IPS DF 6.9 (cell line): ENCODE measurements at regions not wholly inside any gene's neighbourhood (a gene's known extent, or its start where the extent isn't known, plus 50 kb on each side); places are given as distances from the start of the nearest gene placed in this dataset.

ENCODE experiments used
- DNase-seq: peaks from one replicate; pipeline ENCODE4 v3.0.0-alpha.2; 2013; ENCODE audit warnings: low read depth, low spot score
- H3K27ac ChIP-seq: one replicate; pipeline ENCODE4 v1.5.1; 2013; ENCODE audit warnings: low read length, control low read depth
- H3K27me3 ChIP-seq: 2 replicates; pipeline ENCODE4 v1.6.1; 2013; ENCODE audit warnings: mild to moderate bottlenecking, low read length; ENCODE audit not compliant: control insufficient read depth, insufficient read depth
- H3K36me3 ChIP-seq: 2 replicates; pipeline ENCODE4 v1.6.1; 2013; ENCODE audit warnings: low read length; ENCODE audit not compliant: control insufficient read depth, insufficient read depth
- H3K4me1 ChIP-seq: 2 replicates; pipeline ENCODE4 v1.6.1; 2013; ENCODE audit warnings: low read length; ENCODE audit not compliant: control insufficient read depth, insufficient read depth
- H3K4me3 ChIP-seq: 2 replicates; pipeline ENCODE4 v1.5.1; 2013; ENCODE audit warnings: mild to moderate bottlenecking, low read length
- H3K9me3 ChIP-seq: 2 replicates; pipeline ENCODE4 v1.6.1; 2013; ENCODE audit warnings: low read length, inconsistent platforms; ENCODE audit not compliant: control insufficient read depth, insufficient read depth
- WGBS: extraction: QIAGEN DNeasy Blood & Tissue Kit; methylation state at CpG from one replicate; pipeline ENCODE4 v1.1.7; 2013; ENCODE audit warnings: mixed read lengths, missing lambda C conversion rate; ENCODE audit not compliant: insufficient read length, insufficient coverage; 5-methylcytosine and 5-hydroxymethylcytosine counted together

GRCh38 chr5:120866997-120867396 is 402.9 kb downstream of the PRR16 start:
- Histone ChIP-seq H3K4me3 (no peak overlapping the region), H3K27ac (no peak overlapping the region), H3K27me3 (no peaks in the 10 kb centered on the region), H3K9me3 (no peaks in the 10 kb centered on the region), H3K36me3 (no peaks in the 10 kb centered on the region), H3K4me1 (no peaks in the 10 kb centered on the region)
- no CpG with 5 or more reads among the region's 7 CpGs for WGBS
- DNase-seq: no peak

GRCh38 chr5:120869831-120870230 is 405.7 kb downstream of the PRR16 start:
- no peaks in the 10 kb centered on the region for H3K4me1 ChIP-seq
- no peak overlapping the region for H3K27ac ChIP-seq
- H3K4me3 ChIP-seq: no peak overlapping the region
- no peaks in the 10 kb centered on the region for H3K27me3 ChIP-seq
- no peak for DNase-seq
- no peaks in the 10 kb centered on the region for H3K9me3 ChIP-seq
- no CpG with 5 or more reads among the region's 1 CpG for WGBS
- no peaks in the 10 kb centered on the region for H3K36me3 ChIP-seq

DNA sequence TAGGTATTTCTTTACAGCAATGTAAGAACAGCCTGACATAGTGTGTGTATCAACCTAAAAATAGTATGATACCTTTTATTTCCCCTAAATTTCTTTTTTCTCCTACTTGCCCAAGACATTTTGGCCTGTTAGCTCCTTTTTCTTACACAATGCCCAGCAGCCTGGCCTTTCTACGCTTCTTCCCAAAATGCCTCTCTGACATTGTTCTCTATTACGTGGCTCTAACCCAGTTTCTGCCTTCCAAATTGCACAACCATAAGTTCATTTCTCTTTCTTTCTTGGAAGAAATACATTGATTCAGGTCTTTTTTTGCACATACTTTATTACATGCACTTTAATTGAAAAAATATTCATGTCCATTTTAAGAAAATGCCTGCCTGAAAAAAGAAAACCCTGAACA is 408.2 kb downstream of the PRR16 start:
- Histone ChIP-seq H3K9me3 (no peaks in the 10 kb centered on the region), H3K4me3 (no peak overlapping the region), H3K4me1 (no peaks in the 10 kb centered on the region), H3K36me3 (no peaks in the 10 kb centered on the region), H3K27me3 (no peaks in the 10 kb centered on the region), H3K27ac (no peak overlapping the region)
- no CpG with 5 or more reads among the region's 2 CpGs for WGBS
- no peak for DNase-seq

DNA sequence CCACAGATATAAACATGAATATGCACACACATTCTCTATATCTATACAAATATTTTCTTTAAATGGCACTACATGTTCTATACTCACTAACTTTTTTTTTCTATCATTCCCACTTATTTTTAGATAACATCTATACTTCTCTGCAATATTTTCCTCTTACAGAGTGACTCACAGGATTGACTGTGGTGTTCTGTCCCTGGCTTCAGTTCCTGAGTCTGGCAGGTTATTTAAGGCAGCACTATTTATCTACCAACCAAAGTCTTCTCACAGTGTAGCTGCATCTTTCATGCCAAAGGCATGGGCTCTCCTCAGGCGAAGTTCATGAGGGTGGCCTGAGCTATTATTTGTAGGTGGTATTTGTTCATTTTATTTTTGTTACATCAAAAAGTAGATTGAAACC is 409.0 kb downstream of the PRR16 start:
- no peaks in the 10 kb centered on the region for H3K4me1 ChIP-seq
- no CpG with 5 or more reads among the region's 1 CpG for WGBS
- no peaks in the 10 kb centered on the region for H3K9me3 ChIP-seq
- no peaks in the 10 kb centered on the region for H3K36me3 ChIP-seq
- DNase-seq: no peak
- H3K27me3 ChIP-seq: no peaks in the 10 kb centered on the region
- no peak overlapping the region for H3K4me3 ChIP-seq
- no peak overlapping the region for H3K27ac ChIP-seq

DNA sequence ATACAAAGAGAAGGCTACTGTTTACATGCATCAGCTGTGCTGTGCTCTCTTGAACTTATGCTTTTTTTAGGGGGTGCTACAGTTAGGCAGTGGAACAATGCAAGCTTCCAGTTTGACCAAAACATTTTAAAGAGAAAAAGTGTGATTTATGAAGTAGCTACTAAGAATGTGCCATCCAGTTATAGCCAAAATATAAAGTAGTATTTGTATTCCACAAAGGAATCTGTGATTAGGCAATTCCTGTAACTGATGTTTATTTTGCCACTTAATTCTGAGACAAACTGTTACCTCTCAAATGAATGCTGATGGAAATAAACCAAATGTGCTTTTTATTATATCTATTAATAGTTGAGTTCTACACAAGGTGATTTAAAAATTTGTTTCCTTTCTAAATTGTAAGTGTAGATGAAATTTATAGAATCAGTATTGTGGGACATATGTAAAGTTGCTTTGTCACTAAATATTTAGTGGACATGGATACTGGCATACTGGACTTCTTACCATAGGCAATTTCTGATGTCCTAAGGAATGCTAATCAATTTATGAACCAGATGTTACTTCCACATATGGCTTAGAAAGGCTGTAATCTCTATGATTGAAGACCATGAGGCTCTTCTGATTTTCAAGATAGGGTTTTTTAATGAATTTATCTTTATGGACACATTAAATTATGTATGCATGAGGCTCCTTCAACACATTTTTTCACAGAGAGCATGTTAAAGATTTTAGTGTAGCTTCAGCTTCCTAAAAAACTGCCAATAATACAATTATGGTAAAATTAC is 410.2 kb downstream of the PRR16 start:
- H3K36me3 ChIP-seq: no peaks in the 10 kb centered on the region
- H3K27me3 ChIP-seq: no peaks in the 10 kb centered on the region
- no peak overlapping the region for H3K27ac ChIP-seq
- no peak overlapping the region for H3K4me3 ChIP-seq
- H3K9me3 ChIP-seq: no peaks in the 10 kb centered on the region
- no peak for DNase-seq
- H3K4me1 ChIP-seq: no peaks in the 10 kb centered on the region

- H3K4me3 ChIP-seq: no peak overlapping the region
- H3K36me3 ChIP-seq: no peaks in the 10 kb centered on the region
- no peak overlapping the region for H3K27ac ChIP-seq
- no peaks in the 10 kb centered on the region for H3K27me3 ChIP-seq
- no peaks in the 10 kb centered on the region for H3K4me1 ChIP-seq
- WGBS: no CpG with 5 or more reads among the region's 4 CpGs
- DNase-seq: no peak
- no peaks in the 10 kb centered on the region for H3K9me3 ChIP-seq
Observed at GRCh38 chr5:120882038-120882775, 418.1 kb downstream of the PRR16 start.

GRCh38 chr5:120886351-120886860 is 422.3 kb downstream of the PRR16 start:
- no CpG with 5 or more reads among the region's 7 CpGs for whole genome bisulfite sequencing
- H3K36me3 ChIP-seq: no peaks in the 10 kb centered on the region
- DNase-seq: no peak
- no peak overlapping the region for H3K27ac ChIP-seq
- H3K4me1 ChIP-seq: no peaks in the 10 kb centered on the region
- H3K27me3 ChIP-seq: no peaks in the 10 kb centered on the region
- H3K4me3 ChIP-seq: no peak overlapping the region
- no peaks in the 10 kb centered on the region for H3K9me3 ChIP-seq

- H3K4me3 ChIP-seq: no peak overlapping the region
- H3K27ac ChIP-seq: no peak overlapping the region
- no peaks in the 10 kb centered on the region for H3K36me3 ChIP-seq
- no peaks in the 10 kb centered on the region for H3K9me3 ChIP-seq
- H3K27me3 ChIP-seq: no peaks in the 10 kb centered on the region
- DNase-seq: no peak
- no peaks in the 10 kb centered on the region for H3K4me1 ChIP-seq
- WGBS: no CpG with 5 or more reads among the region's 2 CpGs
Observed at GRCh38 chr5:120895660-120896059, 431.6 kb downstream of the PRR16 start.

DNA sequence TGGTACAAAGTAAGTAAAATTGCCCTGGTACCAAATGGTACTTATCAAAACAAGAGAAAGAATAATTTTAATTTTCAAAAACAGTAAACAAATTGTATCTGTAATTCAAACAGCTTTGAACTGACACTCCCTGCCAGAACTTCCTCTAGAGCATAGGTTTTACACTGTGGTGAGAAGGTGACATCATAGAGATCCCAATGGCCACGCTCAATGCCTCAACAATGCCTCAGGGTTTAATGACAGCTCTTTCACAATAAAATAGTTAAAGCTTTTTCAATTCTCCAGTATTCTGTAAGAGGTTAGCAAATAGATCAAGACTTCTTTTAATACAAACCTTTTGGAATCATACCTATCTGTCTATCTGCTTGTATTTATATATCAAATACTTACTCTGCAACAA is 437.1 kb downstream of the PRR16 start:
- Histone ChIP-seq H3K4me1 (no peaks in the 10 kb centered on the region), H3K4me3 (no peak overlapping the region), H3K36me3 (no peaks in the 10 kb centered on the region), H3K27ac (no peak overlapping the region), H3K9me3 (no peaks in the 10 kb centered on the region), H3K27me3 (no peaks in the 10 kb centered on the region)
- no CpG with 5 or more reads among the region's 1 CpG for WGBS
- DNase-seq: no peak

- no peaks in the 10 kb centered on the region for H3K9me3 ChIP-seq
- H3K36me3 ChIP-seq: no peaks in the 10 kb centered on the region
- no peak overlapping the region for H3K4me3 ChIP-seq
- DNase-seq: no peak
- H3K27me3 ChIP-seq: no peaks in the 10 kb centered on the region
- H3K27ac ChIP-seq: no peak overlapping the region
- WGBS: 100% methylated on average over 1 of the region's 1 CpG
- no peaks in the 10 kb centered on the region for H3K4me1 ChIP-seq
Observed at GRCh38 chr5:120907953-120908352, 443.9 kb downstream of the PRR16 start.
